HG02852 (cell line): ENCODE measurements at regions not wholly inside any gene's neighbourhood (a gene's known extent, or its start where the extent isn't known, plus 50 kb on each side); places are given as distances from the start of the nearest gene placed in this dataset.

Source experiments
- ATAC-seq: cut with Tn5 transposase; IDR thresholded peaks from one replicate; pipeline ENCODE4 v1.9.1; 2021; ENCODE audit warnings: mild to moderate bottlenecking, moderate library complexity; ENCODE audit not compliant: unreplicated experiment

- ATAC-seq = no peak
Measured at GRCh38 chr4:138698641-138699040, 316.9 kb upstream of the NOCT start.

- ATAC-seq = no peak
Measured at GRCh38 chr4:138697851-138698250, 317.7 kb upstream of the NOCT start.

GRCh38 chr4:138696771-138697170 is 318.8 kb upstream of the NOCT start:
- no peak for ATAC-seq

DNA sequence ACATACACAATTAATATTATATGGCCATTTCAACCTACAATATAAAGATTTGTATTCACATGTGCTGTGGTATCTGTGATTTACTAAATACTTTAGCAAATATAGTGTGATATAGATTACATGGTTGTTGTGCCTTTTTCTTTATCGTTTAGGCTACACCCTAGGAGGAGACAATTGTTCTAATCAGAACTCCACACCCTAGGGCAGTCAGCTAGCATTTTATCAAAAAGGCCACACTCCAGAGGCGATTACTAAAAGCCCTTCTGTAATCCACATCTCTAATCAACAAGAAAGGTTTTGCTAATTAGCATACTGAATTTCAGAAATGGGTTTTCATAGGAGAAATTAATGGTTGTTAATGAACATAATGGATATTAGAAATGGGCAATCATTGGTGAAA is 319.5 kb upstream of the NOCT start:
- no peak for ATAC-seq

GRCh38 chr4:138693526-138693925 is 322.1 kb upstream of the NOCT start:
- no peak for ATAC-seq

GRCh38 chr4:138692411-138692810 is 323.2 kb upstream of the NOCT start:
- ATAC-seq = no peak

- no peak for ATAC-seq
Measured at GRCh38 chr4:138689593-138689992, 326.0 kb upstream of the NOCT start.

DNA sequence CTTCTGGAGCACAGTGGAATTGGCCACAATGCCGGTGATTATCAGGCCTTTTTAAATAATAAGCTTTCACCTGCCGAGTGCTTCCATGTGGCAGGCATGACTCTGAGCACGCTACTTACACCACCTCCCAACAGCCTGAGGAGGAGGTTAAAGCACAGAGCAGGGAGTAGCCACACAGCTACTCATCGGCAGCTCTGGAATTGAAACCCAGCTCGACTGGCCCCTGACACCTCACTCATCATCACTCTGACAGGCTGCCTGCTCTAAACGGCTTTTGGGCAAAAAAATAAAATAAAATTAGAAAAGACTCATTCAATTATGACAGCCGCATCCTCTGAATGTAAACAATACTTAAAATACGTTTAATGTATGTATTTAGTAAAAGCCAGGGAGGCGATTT is 326.4 kb upstream of the NOCT start:
- ATAC-seq = no peak

- ATAC-seq = no peak
Measured at GRCh38 chr4:138688408-138689085, 327.0 kb upstream of the NOCT start.

- no peak for ATAC-seq
Measured at GRCh38 chr4:138686106-138686835, 329.3 kb upstream of the NOCT start.

DNA sequence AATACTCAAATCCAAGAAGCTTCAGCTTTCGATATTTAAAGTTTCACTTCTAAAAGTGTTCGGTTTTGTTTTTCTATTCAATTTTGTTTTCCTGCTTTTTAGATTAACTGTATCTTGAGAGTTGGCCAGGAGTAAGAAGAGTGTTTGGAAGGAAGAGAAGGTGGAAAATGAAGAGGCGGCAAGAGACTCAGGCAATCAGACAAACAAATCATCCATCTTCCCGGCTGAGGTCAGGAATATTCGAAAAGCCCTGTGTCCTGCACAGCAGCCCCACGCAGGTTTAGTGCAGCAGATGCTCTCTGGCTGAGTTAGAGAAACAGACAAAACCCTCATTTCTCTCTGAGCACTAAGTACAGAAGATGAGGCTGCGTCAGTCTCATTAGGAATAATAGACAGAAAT is 330.3 kb upstream of the NOCT start:
- ATAC-seq = no peak

GRCh38 chr4:138680989-138681604 is 334.5 kb upstream of the NOCT start:
- peak; percentile 87 for ATAC-seq

- no peak for ATAC-seq
Measured at GRCh38 chr4:138680256-138680655, 335.3 kb upstream of the NOCT start.

DNA sequence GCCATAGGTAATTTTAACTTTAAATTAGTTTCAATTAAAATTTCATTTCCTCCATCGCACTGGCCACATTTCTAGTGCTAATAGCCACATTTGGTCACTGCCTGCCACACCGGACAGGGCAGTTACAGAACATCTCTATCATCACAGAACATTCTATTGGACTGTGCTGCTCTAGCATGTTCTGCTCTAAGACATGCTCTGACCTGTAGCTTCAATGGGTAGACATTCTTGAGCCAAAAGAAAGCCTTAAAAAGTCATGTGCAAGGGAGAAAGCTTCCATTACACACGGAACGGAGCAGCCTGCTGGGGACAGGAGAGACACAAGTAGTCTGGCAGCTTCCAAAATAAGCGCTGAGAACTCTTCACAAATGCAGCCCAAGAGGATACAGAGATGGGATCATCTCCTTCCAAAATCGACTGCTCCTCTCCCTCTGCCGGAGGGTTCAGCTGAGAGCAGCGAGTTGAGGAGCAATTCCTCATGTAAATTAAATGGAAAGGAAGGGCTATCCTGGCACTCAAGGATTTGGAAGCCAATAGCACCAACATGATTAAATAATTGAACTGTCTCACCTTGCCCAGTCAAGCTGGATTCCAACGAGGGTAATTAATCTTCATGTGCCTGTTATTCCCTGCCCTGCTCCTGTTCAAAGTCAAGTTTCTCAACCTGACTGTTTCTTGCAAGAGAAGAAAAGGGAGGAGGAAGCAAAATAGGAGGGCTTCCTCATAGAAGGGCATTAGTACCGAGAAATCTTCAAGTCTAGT is 336.4 kb upstream of the NOCT start:
- ATAC-seq = no peak

GRCh38 chr4:138677748-138678147 is 337.8 kb upstream of the NOCT start:
- ATAC-seq = no peak

- ATAC-seq = no peak
Measured at GRCh38 chr4:138677212-138677611, 338.4 kb upstream of the NOCT start.

DNA sequence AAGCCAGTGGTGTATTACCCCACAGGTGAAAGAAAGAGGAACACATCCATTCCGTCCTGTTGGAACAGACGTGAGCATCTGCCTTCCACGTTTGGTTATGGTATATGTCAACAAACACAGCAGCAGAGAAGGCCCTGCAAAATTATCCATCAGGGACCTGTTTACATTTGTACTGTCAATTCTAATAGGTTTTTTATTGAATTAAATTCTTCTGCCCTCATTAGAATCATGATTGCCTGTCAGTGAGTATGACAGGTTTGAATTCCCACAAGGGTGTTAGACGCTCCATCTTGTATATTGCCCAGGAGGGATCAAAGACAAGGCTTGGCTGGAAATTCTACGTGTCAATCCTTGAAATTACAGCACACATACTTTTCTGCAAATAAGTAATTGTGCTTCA is 339.9 kb upstream of the NOCT start:
- ATAC-seq = no peak

DNA sequence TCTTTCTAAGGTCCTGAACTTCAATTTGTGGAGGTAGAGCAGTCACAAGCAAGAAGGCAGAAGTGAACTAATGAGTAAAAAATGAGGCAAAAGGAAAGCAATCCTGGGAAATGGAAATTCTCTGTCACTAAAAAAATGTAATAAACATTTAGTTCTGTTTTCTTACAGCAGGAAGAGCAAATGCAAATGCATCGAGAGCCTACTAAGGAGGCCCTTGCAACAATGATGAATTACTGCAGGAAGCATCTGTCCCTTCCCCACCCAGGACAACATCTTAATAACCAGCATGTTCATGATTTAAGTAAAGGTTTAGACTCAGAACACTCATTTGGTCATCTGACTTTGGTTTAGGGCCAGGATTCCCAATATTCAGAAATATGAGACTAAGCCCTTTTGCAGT is 341.4 kb upstream of the NOCT start:
- ATAC-seq = no peak

- peak; percentile 43 for ATAC-seq
Measured at GRCh38 chr4:138673053-138673452, 342.5 kb upstream of the NOCT start.

- peak; percentile 77 for ATAC-seq
Measured at GRCh38 chr4:138672393-138672976, 343.1 kb upstream of the NOCT start.

- ATAC-seq = no peak
Measured at GRCh38 chr4:138671606-138672084, 343.9 kb upstream of the NOCT start.
